GM12878 (cell line): ENCODE measurements at regions not wholly inside any gene's neighbourhood (a gene's known extent, or its start where the extent isn't known, plus 50 kb on each side); places are given as distances from the start of the nearest gene placed in this dataset.

Experiments
- ATAC-seq: fragments of 200-7000 bp; cut with Tn5 transposase; 3 replicates; pipeline ENCODE4 v1.9.1; 2020; ENCODE audit warnings: mild to moderate bottlenecking, moderate library complexity
- BruUV-seq: library from RNA; stranded (reverse); fragments of 400-500 nt; replicated peaks from 2 replicates; lab custom pipeline; 2021; lab: Mats Ljungman, UMichigan
- CTCF ChIA-PET: fragments of 300-600 bp; sonication (Branson Sonifier 250); formaldehyde crosslinking; extraction: SDS; loops from one replicate; lab custom pipeline; 2021; ENCODE audit warnings: inconsistent platforms; lab: Yijun Ruan, JAX
- POLR2A ChIA-PET: fragments of 350-600 bp; formaldehyde crosslinking; extraction: SDS; loops from one replicate; lab custom pipeline; 2021; ENCODE audit warnings: inconsistent platforms; lab: Charles Lee
- RAD21 ChIA-PET: fragments of 300-600 bp; sonication (Branson Sonifier 250); formaldehyde crosslinking; loops from one replicate; lab custom pipeline; 2023; ENCODE audit warnings: antibody characterized with exemption; ENCODE audit not compliant: unreplicated experiment; lab: Charles Lee
- SMC1A ChIA-PET: fragments of 300-600 bp; sonication (Branson Sonifier 250); formaldehyde crosslinking; loops from one replicate; lab custom pipeline; 2023; ENCODE audit not compliant: unreplicated experiment, uncharacterized antibody; lab: Charles Lee
- DNase-seq: peaks from one replicate; pipeline ENCODE4 v3.0.0-alpha.2; 2011; ENCODE audit warnings: low read depth, low spot score
- FAIRE-seq: peaks from 3 replicates; lab custom pipeline; 2011; peaks lifted over from hg19 to GRCh38; lab: Jason Lieb, UNC
- H2AFZ ChIP-seq: 2 replicates; pipeline ENCODE4 v1.6.0; 2011; ENCODE audit warnings: low read depth, low read length, control low read depth; ENCODE audit not compliant: control insufficient read depth
- H3K27ac ChIP-seq: 2 replicates; pipeline ENCODE4 v1.5.1; 2011; ENCODE audit warnings: control low read depth; ENCODE audit not compliant: control insufficient read depth, insufficient read depth
- H3K27me3 ChIP-seq, 2 experiments: replicated peaks in 1 of 2; 2 replicates each; pipeline versions ENCODE4 v1.6.0 to v1.6.1; 2011; ENCODE audit warnings: low read length in 1 of 2; ENCODE audit not compliant: control insufficient read depth in 2 of 2, insufficient read depth in 2 of 2
- H3K36me3 ChIP-seq, 2 experiments: 2 replicates each; pipeline ENCODE4 v1.5.1; 2011; ENCODE audit warnings: low read length in 1 of 2; ENCODE audit not compliant: control insufficient read depth in 2 of 2, insufficient read depth in 2 of 2
- H3K4me1 ChIP-seq: 2 replicates; pipeline ENCODE4 v1.6.1; 2011; ENCODE audit warnings: mild to moderate bottlenecking, low read length, moderate library complexity, mixed read lengths; ENCODE audit not compliant: control insufficient read depth, insufficient read depth
- H3K4me2 ChIP-seq: 2 replicates; pipeline ENCODE4 v1.6.0; 2011; ENCODE audit warnings: control low read depth; ENCODE audit not compliant: control insufficient read depth, insufficient read depth
- H3K4me3 ChIP-seq: fragments of 200-600 bp; sonication (generic); 2 replicates; pipeline ENCODE4 v1.5.1; 2016
- H3K79me2 ChIP-seq: 2 replicates; pipeline ENCODE4 v1.6.0; 2011; ENCODE audit warnings: low read length; ENCODE audit not compliant: control insufficient read depth, insufficient read depth
- H3K9ac ChIP-seq: 2 replicates; pipeline ENCODE4 v1.8.0; 2011; ENCODE audit warnings: low read length, control low read depth, mixed read lengths; ENCODE audit not compliant: control insufficient read depth, insufficient read depth
- H3K9me3 ChIP-seq: replicated peaks from 3 replicates; pipeline ENCODE4 v1.5.1; 2011; ENCODE audit warnings: mild to moderate bottlenecking, low read length; ENCODE audit not compliant: control insufficient read depth, insufficient read depth
- H4K20me1 ChIP-seq: 2 replicates; pipeline ENCODE4 v1.6.0; 2011; ENCODE audit not compliant: control insufficient read depth, insufficient read depth
- ETV6 ChIP-seq, 2 experiments: fragments of 450-650 bp in 1 of 2; IDR thresholded peaks in 1 of 2; conservative IDR thresholded peaks in 1 of 2; 2 replicates each; pipeline ENCODE4 v1.6.1; 2014; ENCODE audit warnings: antibody characterized with exemption in 1 of 2, borderline replicate concordance in 1 of 2, low read depth in 1 of 2, mild to moderate bottlenecking in 1 of 2, moderate library complexity in 1 of 2
- HCFC1 ChIP-seq: fragments of 150-350 bp; IDR thresholded peaks from 2 replicates; pipeline ENCODE4 v1.6.1; 2014; ENCODE audit warnings: low read length
- HDAC6 ChIP-seq: fragments of 200-600 bp; sonication (generic); IDR thresholded peaks from one replicate; pipeline ENCODE4 v1.8.0; 2017; ENCODE audit warnings: antibody characterized with exemption; ENCODE audit not compliant: unreplicated experiment
- IRF5 ChIP-seq: fragments of 450-650 bp; IDR thresholded peaks from 2 replicates; pipeline ENCODE4 v1.6.1; 2017; ENCODE audit warnings: borderline replicate concordance
- NFYB ChIP-seq: IDR thresholded peaks from 2 replicates; pipeline ENCODE4 v1.6.1; 2011; ENCODE audit warnings: low read depth, mild to moderate bottlenecking, low read length, improper control_type of control experiment, moderate library complexity; ENCODE audit not compliant: insufficient read depth
- POU2F2 ChIP-seq: IDR thresholded peaks from 3 replicates; pipeline ENCODE4 v1.6.1; 2011; ENCODE audit warnings: low read depth, mild to moderate bottlenecking, low read length, borderline replicate concordance
- RAD21 ChIP-seq: IDR thresholded peaks from 2 replicates; pipeline ENCODE4 v1.6.1; 2011; ENCODE audit warnings: mild to moderate bottlenecking, low read depth, low read length, moderate library complexity; ENCODE audit not compliant: insufficient read depth
- SPI1 ChIP-seq: IDR thresholded peaks from 2 replicates; pipeline ENCODE4 v1.6.1; 2011; ENCODE audit warnings: low read depth, mild to moderate bottlenecking, low read length, moderate library complexity, borderline replicate concordance; ENCODE audit not compliant: insufficient read depth
- USF2 ChIP-seq: IDR thresholded peaks from 2 replicates; pipeline ENCODE4 v1.6.1; 2011; ENCODE audit warnings: low read depth, low read length, improper control_type of control experiment, borderline replicate concordance
- ZNF24 ChIP-seq: fragments of 450-650 bp; IDR thresholded peaks from 2 replicates; pipeline ENCODE4 v1.6.1; 2017; ENCODE audit warnings: antibody characterized with exemption, mild to moderate bottlenecking
- ZZZ3 ChIP-seq: IDR thresholded peaks from 2 replicates; pipeline ENCODE4 v1.6.1; 2011; ENCODE audit warnings: low read depth; ENCODE audit not compliant: control insufficient read depth, insufficient read length
- WGBS: methylation state at CpG from one replicate; pipeline ENCODE4 v1.1.6; 2016; ENCODE audit warnings: low lambda C conversion rate; ENCODE audit not compliant: insufficient replicate concordance, insufficient coverage; ENCODE audit errors: missing lambda C conversion rate; 5-methylcytosine and 5-hydroxymethylcytosine counted together
- in situ Hi-C: fragments of 300-500 bp; cut with MboI; formaldehyde crosslinking; loops from 9 replicates; pipeline ENCODE4 v1.14.3; 2018; ENCODE audit warnings: mixed read lengths
- intact Hi-C: fragments of 100-400 bp; cut with micrococcal nuclease; formaldehyde crosslinking; loops from one replicate; pipeline ENCODE4 v1.14.2; 2022; ENCODE audit not compliant: unreplicated experiment
- TF ChIP-seq, protein P1 (sequence below): fragments of 450-650 bp; IDR thresholded peaks from 2 replicates; pipeline ENCODE4 v1.6.1; 2018; ENCODE audit warnings: borderline replicate concordance, mild to moderate bottlenecking; ENCODE audit not compliant: partially characterized antibody

- Histone ChIP-seq H3K27ac (no peak overlapping the region), H3K9ac (no peak overlapping the region), H3K79me2 (no peaks in the 10 kb centered on the region), H3K36me3 (no peaks in the 10 kb centered on the region), H3K4me2 (no peak overlapping the region), H2AFZ (no peak overlapping the region), H4K20me1 (no peaks in the 10 kb centered on the region), H3K9me3 (no peaks in the 10 kb centered on the region; the same call in 2 of the 3 replicates), H3K4me1 (no peaks in the 10 kb centered on the region), H3K27me3 (no peaks in the 10 kb centered on the region; a peak in 1 of 4 replicates), H3K4me3 (no peak overlapping the region)
- ATAC-seq (no peak), DNase-seq (no peak), FAIRE-seq (no peak)
- intact Hi-C loops = no loop called here
- RAD21 ChIA-PET = no interaction called here
- in situ Hi-C loops = no loop called here
- POLR2A ChIA-PET = no interaction called here
- WGBS = 22% methylated on average over 14 of the region's 14 CpGs
- no TSS peak for BruUV-seq
- SMC1A ChIA-PET = no interaction called here
- TF ChIP-seq HCFC1 = no peak
- no peak for TF ChIP-seq HDAC6
- TF ChIP-seq RAD21 = no peak
- no peak for TF ChIP-seq ZNF24
- no peak for TF ChIP-seq USF2
- TF ChIP-seq, protein P1, sequence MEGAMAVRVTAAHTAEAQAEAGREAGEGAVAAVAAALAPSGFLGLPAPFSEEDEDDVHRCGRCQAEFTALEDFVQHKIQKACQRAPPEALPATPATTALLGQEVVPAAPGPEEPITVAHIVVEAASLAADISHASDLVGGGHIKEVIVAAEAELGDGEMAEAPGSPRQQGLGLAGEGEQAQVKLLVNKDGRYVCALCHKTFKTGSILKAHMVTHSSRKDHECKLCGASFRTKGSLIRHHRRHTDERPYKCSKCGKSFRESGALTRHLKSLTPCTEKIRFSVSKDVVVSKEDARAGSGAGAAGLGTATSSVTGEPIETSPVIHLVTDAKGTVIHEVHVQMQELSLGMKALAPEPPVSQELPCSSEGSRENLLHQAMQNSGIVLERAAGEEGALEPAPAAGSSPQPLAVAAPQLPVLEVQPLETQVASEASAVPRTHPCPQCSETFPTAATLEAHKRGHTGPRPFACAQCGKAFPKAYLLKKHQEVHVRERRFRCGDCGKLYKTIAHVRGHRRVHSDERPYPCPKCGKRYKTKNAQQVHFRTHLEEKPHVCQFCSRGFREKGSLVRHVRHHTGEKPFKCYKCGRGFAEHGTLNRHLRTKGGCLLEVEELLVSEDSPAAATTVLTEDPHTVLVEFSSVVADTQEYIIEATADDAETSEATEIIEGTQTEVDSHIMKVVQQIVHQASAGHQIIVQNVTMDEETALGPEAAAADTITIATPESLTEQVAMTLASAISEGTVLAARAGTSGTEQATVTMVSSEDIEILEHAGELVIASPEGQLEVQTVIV = no peak
- TF ChIP-seq ZZZ3 = no peak
- TF ChIP-seq IRF5 = no peak
- TF ChIP-seq SPI1 = no peak
- no peak for TF ChIP-seq ETV6 (conservative IDR thresholded peaks at IDR 0.05 in 1 of 2, IDR thresholded peaks at IDR 0.05 in 1 of 2; ENCODE audit: borderline replicate concordance in 1 of 2, low read depth in 1 of 2)
- TF ChIP-seq POU2F2 = no peak
- no peak for TF ChIP-seq NFYB
- CTCF ChIA-PET = no interaction called here
Observed at GRCh38 chr22:49281467-49282340, 546.0 kb downstream of the BRD1 start.
